Neural progenitor cell (in vitro differentiated cells): ENCODE measurements at regions not wholly inside any gene's neighbourhood (a gene's known extent, or its start where the extent isn't known, plus 50 kb on each side); places are given as distances from the start of the nearest gene placed in this dataset.

ENCODE experiments used
- DNase-seq: peaks from one replicate; pipeline ENCODE4 v3.0.0-alpha.2; 2016; ENCODE audit warnings: low spot score
- H2AFZ ChIP-seq: fragments of 200-600 bp; sonication (generic); replicated peaks from 2 replicates; pipeline ENCODE4 v1.6.1; 2016; ENCODE audit warnings: antibody characterized with exemption
- H3F3A ChIP-seq: fragments of 200-600 bp; sonication (generic); 2 replicates; pipeline ENCODE4 v1.6.1; 2016; ENCODE audit warnings: antibody characterized with exemption, low read depth
- H3K27ac ChIP-seq: fragments of 200-600 bp; sonication (generic); 2 replicates; pipeline ENCODE4 v1.5.1; 2016; ENCODE audit warnings: mild to moderate bottlenecking
- H3K27me3 ChIP-seq: fragments of 200-600 bp; sonication (generic); 2 replicates; pipeline ENCODE4 v1.6.1; 2016; ENCODE audit warnings: mild to moderate bottlenecking, moderate library complexity
- H3K36me3 ChIP-seq: fragments of 200-600 bp; sonication (generic); 2 replicates; pipeline ENCODE4 v1.5.1; 2016
- H3K4me1 ChIP-seq: fragments of 200-600 bp; sonication (generic); 2 replicates; pipeline ENCODE4 v1.6.1; 2016; ENCODE audit warnings: mixed run types
- H3K4me2 ChIP-seq: fragments of 200-600 bp; sonication (generic); 2 replicates; pipeline ENCODE4 v1.6.1; 2016
- H3K4me3 ChIP-seq: fragments of 200-600 bp; sonication (generic); 2 replicates; pipeline ENCODE4 v1.5.1; 2016
- H3K79me2 ChIP-seq: fragments of 200-600 bp; sonication (generic); 2 replicates; pipeline ENCODE4 v1.6.1; 2016; ENCODE audit warnings: low read depth
- H3K9ac ChIP-seq: fragments of 200-600 bp; sonication (generic); 2 replicates; pipeline ENCODE4 v1.6.1; 2016
- H3K9me3 ChIP-seq: fragments of 200-600 bp; sonication (generic); 2 replicates; pipeline ENCODE4 v1.5.1; 2016; ENCODE audit warnings: low read depth
- H4K20me1 ChIP-seq: fragments of 200-600 bp; sonication (generic); 2 replicates; pipeline ENCODE4 v1.6.1; 2016; ENCODE audit warnings: low read depth
- H3K27ac Mint-ChIP-seq: 3 replicates; pipeline ENCODE4 v1.8.0; 2021; ENCODE audit warnings: mixed read lengths
- H3K27me3 Mint-ChIP-seq: 2 replicates; pipeline ENCODE4 v1.8.0; 2022; ENCODE audit warnings: low read depth, mild to moderate bottlenecking, inconsistent platforms, moderate library complexity, mixed read lengths; ENCODE audit not compliant: insufficient read depth
- H3K36me3 Mint-ChIP-seq: 3 replicates; pipeline ENCODE4 v1.8.0; 2021; ENCODE audit warnings: mixed read lengths
- H3K4me1 Mint-ChIP-seq: 3 replicates; pipeline ENCODE4 v1.8.0; 2021; ENCODE audit warnings: mixed read lengths
- H3K4me3 Mint-ChIP-seq: 3 replicates; pipeline ENCODE4 v1.8.0; 2021; ENCODE audit warnings: mild to moderate bottlenecking, moderate library complexity, mixed read lengths
- H3K9me3 Mint-ChIP-seq: 3 replicates; pipeline ENCODE4 v1.8.0; 2020; ENCODE audit warnings: mixed read lengths
- EZH2 ChIP-seq: fragments of 200-600 bp; sonication (generic); IDR thresholded peaks from 2 replicates; pipeline ENCODE4 v1.6.1; 2017; ENCODE audit warnings: antibody characterized with exemption, mild to moderate bottlenecking, moderate library complexity
- EZH2phosphoT487 ChIP-seq: fragments of 200-600 bp; sonication (generic); IDR thresholded peaks from 2 replicates; pipeline ENCODE4 v1.6.1; 2017; ENCODE audit warnings: antibody characterized with exemption
- TF ChIP-seq, protein P1 (sequence below): fragments of 200-600 bp; sonication (generic); IDR thresholded peaks from 2 replicates; pipeline ENCODE4 v1.5.1; 2017; ENCODE audit warnings: antibody characterized with exemption, mild to moderate bottlenecking

DNA sequence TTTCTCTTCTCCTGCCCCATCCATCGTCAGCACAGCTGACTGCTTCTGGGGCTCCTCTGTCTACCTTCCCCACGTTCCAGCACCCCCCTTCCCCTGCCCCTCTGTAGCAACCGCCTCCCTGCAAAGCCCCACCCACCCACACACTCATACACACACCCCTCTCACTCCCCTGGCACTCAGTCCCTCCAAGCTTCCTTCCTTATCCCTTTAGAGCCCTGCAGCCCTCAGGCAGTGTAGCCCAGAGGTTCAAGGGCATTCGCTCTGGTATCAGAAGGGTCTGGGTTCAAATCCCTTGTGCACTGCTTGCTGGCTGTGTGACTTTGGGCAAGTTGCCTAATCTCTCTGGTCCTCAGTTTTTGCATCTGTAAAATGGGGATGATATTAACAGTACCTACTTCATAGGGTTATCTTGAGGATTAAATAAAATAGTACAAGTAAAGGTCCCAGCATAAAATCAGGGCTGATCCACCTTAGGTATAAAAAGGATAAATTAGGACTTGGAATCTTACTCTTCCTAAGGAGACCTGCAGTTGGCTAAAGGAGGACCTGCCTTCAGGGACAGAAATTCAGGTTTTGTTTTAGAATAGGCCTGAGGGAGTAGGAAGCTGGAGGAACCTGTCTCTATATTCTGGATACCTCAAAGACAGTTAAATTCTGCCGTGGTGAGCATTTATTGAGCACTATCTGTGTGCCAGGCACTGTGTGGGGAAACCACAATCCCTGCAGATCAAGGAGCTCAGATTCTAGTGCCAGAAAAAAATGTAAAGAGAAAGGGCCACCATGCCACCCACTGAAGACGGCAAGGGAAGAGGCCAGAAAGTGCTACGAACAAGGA is 94.1 kb downstream of the SNX5 start:
- Histone ChIP-seq H3K27ac (no peak overlapping the region), H3F3A (peaks cover 5% of the 10 kb centered on the region), H3K27me3 (no peaks in the 10 kb centered on the region), H3K9ac (no peak overlapping the region), H2AFZ (peak overlapping the region; percentile 84), H3K4me2 (no peak overlapping the region), H3K9me3 (no peaks in the 10 kb centered on the region), H3K4me3 (no peak overlapping the region), H3K79me2 (no peaks in the 10 kb centered on the region), H4K20me1 (no peaks in the 10 kb centered on the region), H3K36me3 (no peaks in the 10 kb centered on the region), H3K4me1 (peaks cover 12% of the 10 kb centered on the region)
- DNase-seq: no peak
- H3K4me1 Mint-ChIP-seq: peaks cover 44% of the 10 kb centered on the region
- peak overlapping the region; percentile 21 for H3K27ac Mint-ChIP-seq
- no peaks in the 10 kb centered on the region for H3K36me3 Mint-ChIP-seq
- H3K27me3 Mint-ChIP-seq: peaks cover 9% of the 10 kb centered on the region
- TF ChIP-seq EZH2 (no peak), EZH2phosphoT487 (no peak)
- TF ChIP-seq, protein P1, sequence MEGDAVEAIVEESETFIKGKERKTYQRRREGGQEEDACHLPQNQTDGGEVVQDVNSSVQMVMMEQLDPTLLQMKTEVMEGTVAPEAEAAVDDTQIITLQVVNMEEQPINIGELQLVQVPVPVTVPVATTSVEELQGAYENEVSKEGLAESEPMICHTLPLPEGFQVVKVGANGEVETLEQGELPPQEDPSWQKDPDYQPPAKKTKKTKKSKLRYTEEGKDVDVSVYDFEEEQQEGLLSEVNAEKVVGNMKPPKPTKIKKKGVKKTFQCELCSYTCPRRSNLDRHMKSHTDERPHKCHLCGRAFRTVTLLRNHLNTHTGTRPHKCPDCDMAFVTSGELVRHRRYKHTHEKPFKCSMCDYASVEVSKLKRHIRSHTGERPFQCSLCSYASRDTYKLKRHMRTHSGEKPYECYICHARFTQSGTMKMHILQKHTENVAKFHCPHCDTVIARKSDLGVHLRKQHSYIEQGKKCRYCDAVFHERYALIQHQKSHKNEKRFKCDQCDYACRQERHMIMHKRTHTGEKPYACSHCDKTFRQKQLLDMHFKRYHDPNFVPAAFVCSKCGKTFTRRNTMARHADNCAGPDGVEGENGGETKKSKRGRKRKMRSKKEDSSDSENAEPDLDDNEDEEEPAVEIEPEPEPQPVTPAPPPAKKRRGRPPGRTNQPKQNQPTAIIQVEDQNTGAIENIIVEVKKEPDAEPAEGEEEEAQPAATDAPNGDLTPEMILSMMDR: no peak
- H3K9me3 Mint-ChIP-seq: no peaks in the 10 kb centered on the region
- H3K4me3 Mint-ChIP-seq: no peak overlapping the region

DNA sequence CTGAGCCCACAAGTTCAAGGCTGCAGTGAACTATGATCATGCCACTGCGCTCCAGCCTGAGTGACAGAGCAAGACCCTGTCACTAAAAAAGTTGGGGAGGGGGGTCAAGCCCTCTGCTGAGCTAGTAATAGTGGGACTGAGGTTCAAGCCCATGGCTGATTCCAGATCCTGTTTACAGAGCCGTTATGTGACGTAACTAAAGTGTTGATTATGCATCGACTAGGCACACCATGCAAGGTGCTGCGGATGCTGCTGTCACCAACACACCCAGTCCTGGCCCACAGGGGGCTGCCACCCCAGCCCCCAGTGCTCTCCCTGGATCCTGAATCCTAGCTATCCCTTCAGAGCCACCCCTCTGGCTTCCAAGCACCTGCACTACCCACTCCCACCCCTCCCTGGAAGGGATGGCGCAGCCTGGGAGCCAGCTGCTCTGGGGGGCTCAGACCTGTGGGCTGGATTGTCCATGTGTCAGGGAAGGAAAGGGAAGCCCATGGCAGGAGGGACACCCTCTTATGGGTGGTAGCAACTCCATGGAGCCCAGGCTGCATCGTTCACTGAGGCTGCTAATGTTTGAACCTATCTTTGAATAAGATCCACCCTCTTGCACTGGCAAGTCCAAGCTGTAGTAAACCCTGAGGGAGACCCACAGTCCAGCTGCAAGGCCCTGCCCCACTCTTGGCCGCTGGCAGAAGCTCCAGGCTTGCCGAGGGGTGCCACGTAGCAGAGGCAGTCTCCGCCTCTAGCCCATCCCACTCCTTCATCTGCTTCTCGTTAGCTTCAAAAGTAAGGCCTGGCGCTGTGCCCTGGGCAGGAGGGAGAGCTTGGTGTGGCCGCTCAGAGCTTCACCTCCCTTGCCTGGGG is 95.0 kb downstream of the SNX5 start:
- no peak overlapping the region for H3K4me3 ChIP-seq
- peaks cover 12% of the 10 kb centered on the region for H3K4me1 ChIP-seq
- no peaks in the 10 kb centered on the region for H3K9me3 Mint-ChIP-seq
- peak overlapping the region; percentile 84 for H2AFZ ChIP-seq
- no peaks in the 10 kb centered on the region for H4K20me1 ChIP-seq
- H3K27me3 ChIP-seq: no peaks in the 10 kb centered on the region
- no peaks in the 10 kb centered on the region for H3K36me3 Mint-ChIP-seq
- no peaks in the 10 kb centered on the region for H3K9me3 ChIP-seq
- DNase-seq: peak; percentile 25
- H3K27ac Mint-ChIP-seq: no peak overlapping the region
- no peak overlapping the region for H3K9ac ChIP-seq
- peaks cover 7% of the 10 kb centered on the region for H3K27me3 Mint-ChIP-seq
- no peaks in the 10 kb centered on the region for H3K79me2 ChIP-seq
- H3K4me2 ChIP-seq: no peak overlapping the region
- no peaks in the 10 kb centered on the region for H3K36me3 ChIP-seq
- H3F3A ChIP-seq: peaks cover 5% of the 10 kb centered on the region
- H3K4me1 Mint-ChIP-seq: peaks cover 46% of the 10 kb centered on the region
- no peak overlapping the region for H3K27ac ChIP-seq
- no peak overlapping the region for H3K4me3 Mint-ChIP-seq
- TF ChIP-seq EZH2phosphoT487: no peak
- TF ChIP-seq, protein P1: no peak
- no peak for TF ChIP-seq EZH2

DNA sequence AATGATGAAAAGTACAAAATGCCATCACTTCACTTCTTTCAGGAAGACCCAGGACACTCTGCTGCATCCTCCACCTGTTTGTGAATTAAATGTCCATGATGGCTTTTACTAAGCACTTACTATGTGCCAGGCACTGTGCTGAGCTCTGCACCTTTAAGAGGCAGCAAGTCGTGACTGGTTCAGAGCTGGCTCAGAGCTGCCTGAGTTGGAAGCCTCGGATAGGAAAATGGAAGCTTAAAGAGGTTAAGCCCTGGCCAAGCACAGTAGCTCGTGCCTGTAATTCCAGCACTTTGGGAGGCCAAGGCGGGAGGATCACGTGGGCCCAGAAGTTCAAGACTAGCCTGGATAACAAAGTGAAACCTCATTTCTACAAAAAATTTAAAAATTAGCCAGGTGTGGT is 95.6 kb downstream of the SNX5 start:
- Mint-ChIP-seq H3K9me3 (no peaks in the 10 kb centered on the region), H3K27ac (no peak overlapping the region), H3K4me1 (peaks cover 41% of the 10 kb centered on the region), H3K4me3 (no peak overlapping the region), H3K36me3 (no peaks in the 10 kb centered on the region), H3K27me3 (peaks cover 4% of the 10 kb centered on the region)
- no peak for DNase-seq
- H2AFZ ChIP-seq: no peak overlapping the region
- no peaks in the 10 kb centered on the region for H4K20me1 ChIP-seq
- H3K4me1 ChIP-seq: peaks cover 12% of the 10 kb centered on the region
- H3K9ac ChIP-seq: no peak overlapping the region
- H3K27me3 ChIP-seq: no peaks in the 10 kb centered on the region
- H3K27ac ChIP-seq: no peak overlapping the region
- no peak overlapping the region for H3K4me3 ChIP-seq
- H3K4me2 ChIP-seq: no peak overlapping the region
- H3K36me3 ChIP-seq: no peaks in the 10 kb centered on the region
- H3F3A ChIP-seq: peaks cover 5% of the 10 kb centered on the region
- H3K9me3 ChIP-seq: no peaks in the 10 kb centered on the region
- no peak for TF ChIP-seq EZH2phosphoT487
- TF ChIP-seq, protein P1: no peak
- TF ChIP-seq EZH2: no peak
- no peaks in the 10 kb centered on the region for H3K79me2 ChIP-seq
